Pancreas (tissue), 10 donors: ENCODE measurements at regions not wholly inside any gene's neighbourhood (a gene's known extent, or its start where the extent isn't known, plus 50 kb on each side); places are given as distances from the start of the nearest gene placed in this dataset.

Source experiments
- ATAC-seq, 4 donors: fragments of 200-7000 bp; cut with Tn5 transposase; one replicate each; pipeline versions ENCODE4 v1.8.0 to v1.9.1; 2020; ENCODE audit warnings: mild to moderate bottlenecking in 4 of 4, moderate library complexity in 4 of 4
- DNase-seq, 6 donors: peaks; one replicate each; pipeline ENCODE4 v3.0.0-alpha.2; 2020
- FAIRE-seq: peaks from 2 replicates; lab custom pipeline; 2012; peaks lifted over from hg19 to GRCh38; lab: Jason Lieb, UNC
- H3K27ac ChIP-seq, 4 donors: fragments of 200-600 bp; sonication (generic); 1 replicate in 3 of 4; 2 replicates in 1 of 4; pipeline versions ENCODE4 v1.5.0 to v1.8.0; 2020
- H3K27me3 ChIP-seq, 4 donors: fragments of 200-600 bp; one replicate each; pipeline ENCODE4 v1.8.0; 2021
- H3K36me3 ChIP-seq, 3 donors: fragments of 200-600 bp; sonication (generic) in 1 of 3; one replicate each; pipeline versions ENCODE4 v1.5.0 to v1.8.0; 2020 to 2021
- H3K4me1 ChIP-seq, 3 donors: fragments of 200-600 bp; one replicate each; pipeline ENCODE4 v1.8.0; 2021
- H3K4me3 ChIP-seq, 4 donors: fragments of 200-600 bp; sonication (generic) in 2 of 4; one replicate each; pipeline versions ENCODE4 v1.5.0 to v1.8.0; 2020 to 2021
- H3K9me3 ChIP-seq, 4 donors: fragments of 200-600 bp; one replicate each; pipeline ENCODE4 v1.8.0; 2021
- WGBS, 2 donors: extraction: QIAGEN DNeasy Blood & Tissue Kit; methylation state at CpG; one replicate each; pipeline ENCODE4 v1.1.7; 2013; 5-methylcytosine and 5-hydroxymethylcytosine counted together
- intact Hi-C, 3 donors: fragments of 100-400 bp; cut with DNase I; formaldehyde crosslinking; loops; one replicate each; pipeline versions ENCODE4 v1.11.1 to v1.14.2; 2022
- TF ChIP-seq, protein P1 (sequence below), 4 donors: fragments of 200-600 bp; sonication (generic) in 3 of 4; IDR thresholded peaks; one replicate each; pipeline versions ENCODE4 v1.5.0 to v1.8.0; 2021; ENCODE audit warnings: antibody characterized with exemption in 4 of 4
- donor health status: healthy with polysubstance abuse.
- donor health status: DM: no; HTN: no; CAD: no; lungs with moderate emphysema.
- donor health status: DM: no; HTN: no; CAD: no.
- donor health status: control.
- donor health status: control.
- donor health status: Bipolar disorder and iron deficiency.
- donor health status: DM: yes; HTN: yes; CAD: no.
- donor health status: DM: no; HTN: no; CAD: no.
- donor health status: DM: no; HTN: no; CAD: no.
- donor health status: DM: yes; HTN: yes; CAD: no.

- ATAC-seq = no peak
- Histone ChIP-seq H3K9me3 (no peaks in the 10 kb centered on the region), H3K4me1 (no peaks in the 10 kb centered on the region), H3K4me3 (no peak overlapping the region), H3K27ac (no peak overlapping the region), H3K36me3 (no peaks in the 10 kb centered on the region), H3K27me3 (no peaks in the 10 kb centered on the region)
- intact Hi-C loops = no loop called here
- DNase-seq = no peak
- TF ChIP-seq, protein P1, sequence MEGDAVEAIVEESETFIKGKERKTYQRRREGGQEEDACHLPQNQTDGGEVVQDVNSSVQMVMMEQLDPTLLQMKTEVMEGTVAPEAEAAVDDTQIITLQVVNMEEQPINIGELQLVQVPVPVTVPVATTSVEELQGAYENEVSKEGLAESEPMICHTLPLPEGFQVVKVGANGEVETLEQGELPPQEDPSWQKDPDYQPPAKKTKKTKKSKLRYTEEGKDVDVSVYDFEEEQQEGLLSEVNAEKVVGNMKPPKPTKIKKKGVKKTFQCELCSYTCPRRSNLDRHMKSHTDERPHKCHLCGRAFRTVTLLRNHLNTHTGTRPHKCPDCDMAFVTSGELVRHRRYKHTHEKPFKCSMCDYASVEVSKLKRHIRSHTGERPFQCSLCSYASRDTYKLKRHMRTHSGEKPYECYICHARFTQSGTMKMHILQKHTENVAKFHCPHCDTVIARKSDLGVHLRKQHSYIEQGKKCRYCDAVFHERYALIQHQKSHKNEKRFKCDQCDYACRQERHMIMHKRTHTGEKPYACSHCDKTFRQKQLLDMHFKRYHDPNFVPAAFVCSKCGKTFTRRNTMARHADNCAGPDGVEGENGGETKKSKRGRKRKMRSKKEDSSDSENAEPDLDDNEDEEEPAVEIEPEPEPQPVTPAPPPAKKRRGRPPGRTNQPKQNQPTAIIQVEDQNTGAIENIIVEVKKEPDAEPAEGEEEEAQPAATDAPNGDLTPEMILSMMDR (IDR thresholded peaks at IDR 0.05) = no peak
- no peak for FAIRE-seq
Measured at GRCh38 chr2:185466915-185467314, 271.7 kb upstream of the FSIP2 start.

DNA sequence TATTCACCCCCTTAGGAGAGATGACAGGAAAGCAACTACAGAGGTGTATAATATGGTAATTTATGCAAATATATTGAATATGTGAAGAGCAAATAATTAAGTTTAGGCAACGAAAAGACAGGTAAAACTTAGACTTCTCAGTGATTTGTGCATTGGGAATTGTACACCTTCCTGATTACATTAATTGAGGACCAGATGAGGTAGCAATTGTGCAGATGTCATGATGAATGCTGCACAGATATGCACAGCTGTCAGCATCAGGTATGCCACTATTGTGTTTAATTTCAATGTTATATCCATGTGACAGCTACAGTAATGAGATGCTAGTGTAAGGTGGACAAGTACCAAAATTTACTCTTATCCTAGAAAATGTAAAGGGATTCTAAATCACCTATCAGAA is 267.2 kb upstream of the FSIP2 start:
- FAIRE-seq = no peak
- H3K4me3 ChIP-seq = no peak overlapping the region
- ATAC-seq = no peak
- no peaks in the 10 kb centered on the region for H3K27me3 ChIP-seq
- intact Hi-C loops = no loop called here
- H3K36me3 ChIP-seq = no peaks in the 10 kb centered on the region
- no peak for DNase-seq
- no peaks in the 10 kb centered on the region for H3K4me1 ChIP-seq
- TF ChIP-seq, protein P1 (IDR thresholded peaks at IDR 0.05) = no peak
- 78 to 84% methylated on average over 1 of the region's 1 CpG for WGBS, 2 donors
- H3K27ac ChIP-seq = no peak overlapping the region
- H3K9me3 ChIP-seq = no peaks in the 10 kb centered on the region

DNA sequence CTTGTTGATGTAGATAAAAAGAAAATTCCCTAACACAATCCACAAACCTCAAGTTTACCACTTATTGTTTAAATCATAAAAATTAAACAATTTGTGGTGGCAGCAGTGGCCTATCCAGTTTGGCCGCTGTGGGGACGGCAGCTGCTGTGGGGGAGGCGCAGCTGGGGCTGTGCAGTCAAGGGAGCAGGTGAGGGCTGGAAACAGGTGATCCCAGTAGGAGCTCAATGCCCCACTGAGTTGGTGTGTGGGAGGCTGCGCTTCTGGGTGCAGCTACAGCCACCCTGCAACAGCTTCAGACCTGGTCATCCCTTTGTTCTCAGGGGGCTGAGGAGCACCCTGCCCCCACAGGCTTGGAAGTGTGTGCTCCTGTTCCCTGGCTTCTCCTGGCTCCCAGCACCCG is 266.0 kb upstream of the FSIP2 start:
- FAIRE-seq (no peak), DNase-seq (no peak), ATAC-seq (no peak)
- TF ChIP-seq, protein P1 (IDR thresholded peaks at IDR 0.05) = no peak
- Histone ChIP-seq H3K4me1 (no peaks in the 10 kb centered on the region), H3K27me3 (no peaks in the 10 kb centered on the region), H3K9me3 (no peaks in the 10 kb centered on the region), H3K4me3 (no peak overlapping the region), H3K27ac (no peak overlapping the region), H3K36me3 (no peaks in the 10 kb centered on the region)
- WGBS, 2 donors = 67 to 78% methylated on average over 5 of the region's 5 CpGs
- intact Hi-C loops = no loop called here

DNA sequence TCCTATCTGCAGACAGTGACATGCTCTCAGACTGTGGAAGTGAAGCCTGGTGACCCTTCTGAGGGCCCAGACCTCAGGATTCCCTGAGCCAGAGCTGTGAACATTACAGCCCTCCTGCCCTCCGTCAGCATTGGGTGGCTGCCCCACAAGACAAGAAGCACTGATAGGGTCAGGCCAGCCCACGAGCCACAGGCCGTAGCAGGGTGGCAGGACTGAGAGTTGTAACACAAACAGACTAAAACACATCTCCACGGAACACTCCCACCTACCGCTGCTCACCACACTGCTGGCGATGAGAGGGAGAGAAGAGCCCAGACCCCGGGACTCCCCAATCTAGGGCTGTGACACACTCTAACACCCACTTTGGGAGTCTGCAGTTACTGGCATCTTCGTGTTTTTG is 264.8 kb upstream of the FSIP2 start:
- Histone ChIP-seq H3K36me3 (no peaks in the 10 kb centered on the region), H3K9me3 (no peaks in the 10 kb centered on the region), H3K27me3 (no peaks in the 10 kb centered on the region), H3K4me1 (no peaks in the 10 kb centered on the region), H3K27ac (no peak overlapping the region), H3K4me3 (no peak overlapping the region)
- ATAC-seq = no peak
- 82 to 87% methylated on average over 8 of the region's 8 CpGs for WGBS, 2 donors
- TF ChIP-seq, protein P1 (IDR thresholded peaks at IDR 0.05) = no peak
- DNase-seq = peak in 1 of 6 donors; percentile 38
- FAIRE-seq = no peak
- intact Hi-C loops = no loop called here

- H3K27me3 ChIP-seq = no peaks in the 10 kb centered on the region
- H3K4me1 ChIP-seq = no peaks in the 10 kb centered on the region
- no peak overlapping the region for H3K4me3 ChIP-seq
- ATAC-seq = no peak
- no peak overlapping the region for H3K27ac ChIP-seq
- no peak for FAIRE-seq
- no peaks in the 10 kb centered on the region for H3K9me3 ChIP-seq
- no peaks in the 10 kb centered on the region for H3K36me3 ChIP-seq
- TF ChIP-seq, protein P1 (IDR thresholded peaks at IDR 0.05) = no peak
- intact Hi-C loops = no loop called here
- DNase-seq = no peak
- 39 to 49% methylated on average over 1 of the region's 1 CpG for whole genome bisulfite sequencing, 2 donors
Measured at GRCh38 chr2:185475914-185476313, 262.7 kb upstream of the FSIP2 start.
